Panc1 (cell line): ENCODE measurements at regions not wholly inside any gene's neighbourhood (a gene's known extent, or its start where the extent isn't known, plus 50 kb on each side); places are given as distances from the start of the nearest gene placed in this dataset.

Experiments used
- CTCF ChIP-seq: fragments of 450-650 bp; IDR thresholded peaks from 2 replicates; pipeline ENCODE4 v1.5.1; 2017; ENCODE audit warnings: mild to moderate bottlenecking
- POLR2AphosphoS5 ChIP-seq: IDR thresholded peaks from 2 replicates; pipeline ENCODE4 v1.6.1; 2012; ENCODE audit warnings: mild to moderate bottlenecking, low read depth, low read length, moderate library complexity

- TF ChIP-seq CTCF: no peak
- TF ChIP-seq POLR2AphosphoS5: no peak
Observed at GRCh38 chr3:55285156-55285555, 201.9 kb downstream of the WNT5A start.
